Dermis blood vessel endothelial cell (primary cell): ENCODE measurements at regions not wholly inside any gene's neighbourhood (a gene's known extent, or its start where the extent isn't known, plus 50 kb on each side); places are given as distances from the start of the nearest gene placed in this dataset.
"Not testable (repeated sequence)": the region's sequence is repeated elsewhere in the genome, so short reads cannot be mapped to it uniquely, and the experiment has no call there.

Experiments
- DNase-seq: peaks from one replicate; pipeline ENCODE4 v3.0.0; 2010

- no peak for DNase-seq
These were observed 1442.2 kb upstream of the ALCAM start for GRCh38 chr3:103924544-103924943.

GRCh38 chr3:103926936-103927335 is 1439.8 kb upstream of the ALCAM start:
- DNase-seq = no peak

- no peak for DNase-seq
These were observed 1438.8 kb upstream of the ALCAM start for GRCh38 chr3:103927896-103928295.

- no peak for DNase-seq
These were observed 1429.6 kb upstream of the ALCAM start for GRCh38 chr3:103937094-103937493.

GRCh38 chr3:103947062-103947461 is 1419.6 kb upstream of the ALCAM start:
- DNase-seq = no peak

- no peak for DNase-seq
These were observed 1417.0 kb upstream of the ALCAM start for GRCh38 chr3:103949693-103950092.

- DNase-seq = no peak
These were observed 1416.0 kb upstream of the ALCAM start for GRCh38 chr3:103950676-103951075.

GRCh38 chr3:103953796-103954195 is 1412.9 kb upstream of the ALCAM start:
- no peak for DNase-seq

GRCh38 chr3:103960819-103961218 is 1405.9 kb upstream of the ALCAM start:
- DNase-seq = no peak

GRCh38 chr3:103963599-103963998 is 1403.1 kb upstream of the ALCAM start:
- DNase-seq = no peak

GRCh38 chr3:103965764-103966163 is 1400.9 kb upstream of the ALCAM start:
- DNase-seq = no peak

- DNase-seq = no peak
These were observed 1400.0 kb upstream of the ALCAM start for GRCh38 chr3:103966749-103967148.

- no peak for DNase-seq
These were observed 1398.6 kb upstream of the ALCAM start for GRCh38 chr3:103968131-103968530.

GRCh38 chr3:103968751-103969150 is 1398.0 kb upstream of the ALCAM start:
- no peak for DNase-seq

GRCh38 chr3:103976931-103977339 is 1389.8 kb upstream of the ALCAM start:
- no peak for DNase-seq

- no peak for DNase-seq
These were observed 1389.3 kb upstream of the ALCAM start for GRCh38 chr3:103977417-103977816.

GRCh38 chr3:103991461-103992115 is 1375.1 kb upstream of the ALCAM start:
- peak; percentile 32 for DNase-seq

- DNase-seq = no peak
These were observed 1374.2 kb upstream of the ALCAM start for GRCh38 chr3:103992469-103992868.

- DNase-seq = no peak
These were observed 1361.8 kb upstream of the ALCAM start for GRCh38 chr3:104004956-104005355.

- DNase-seq = no peak
These were observed 1360.9 kb upstream of the ALCAM start for GRCh38 chr3:104005815-104006214.

- no peak for DNase-seq
These were observed 1348.2 kb upstream of the ALCAM start for GRCh38 chr3:104018541-104018940.

- no peak for DNase-seq
These were observed 1335.1 kb upstream of the ALCAM start for GRCh38 chr3:104031598-104031997.

- no peak for DNase-seq
These were observed 1334.4 kb upstream of the ALCAM start for GRCh38 chr3:104032283-104032682.

- DNase-seq = no peak
These were observed 1325.8 kb upstream of the ALCAM start for GRCh38 chr3:104040896-104041295.

GRCh38 chr3:104043001-104043543 is 1323.6 kb upstream of the ALCAM start:
- not testable (repeated sequence) for DNase-seq
